Renal pelvis (tissue), 1 donor: ENCODE measurements at regions not wholly inside any gene's neighbourhood (a gene's known extent, or its start where the extent isn't known, plus 50 kb on each side); places are given as distances from the start of the nearest gene placed in this dataset.

ENCODE experiments used
- DNase-seq: peaks from one replicate; pipeline ENCODE4 v3.0.0-alpha.2; 2013

DNA sequence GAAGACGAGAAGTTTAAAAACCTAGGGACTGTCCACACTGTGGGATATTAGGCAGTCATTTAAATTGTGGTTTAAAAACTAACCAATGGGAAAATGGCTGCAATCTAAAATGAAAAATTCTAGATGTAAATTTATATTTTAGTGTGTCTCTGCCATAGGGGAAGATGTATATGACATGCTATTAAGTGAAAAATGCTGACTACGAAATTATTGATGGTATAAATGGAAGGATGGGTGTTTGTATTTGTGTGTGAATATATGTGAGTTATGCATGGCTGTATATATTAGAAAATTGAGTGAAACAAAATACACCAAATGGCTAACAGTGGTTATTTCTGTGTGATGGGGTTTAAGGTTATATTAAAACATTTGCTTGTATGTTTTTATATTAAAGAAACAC is 260.7 kb downstream of the AJAP1 start:
- DNase-seq: no peak

GRCh38 chr1:4908486-4908885 is 254.1 kb downstream of the AJAP1 start:
- DNase-seq: no peak

- DNase-seq: no peak
These were observed 240.2 kb downstream of the AJAP1 start for GRCh38 chr1:4894566-4894965.

GRCh38 chr1:4880626-4881025 is 226.2 kb downstream of the AJAP1 start:
- DNase-seq: peak; percentile 8

DNA sequence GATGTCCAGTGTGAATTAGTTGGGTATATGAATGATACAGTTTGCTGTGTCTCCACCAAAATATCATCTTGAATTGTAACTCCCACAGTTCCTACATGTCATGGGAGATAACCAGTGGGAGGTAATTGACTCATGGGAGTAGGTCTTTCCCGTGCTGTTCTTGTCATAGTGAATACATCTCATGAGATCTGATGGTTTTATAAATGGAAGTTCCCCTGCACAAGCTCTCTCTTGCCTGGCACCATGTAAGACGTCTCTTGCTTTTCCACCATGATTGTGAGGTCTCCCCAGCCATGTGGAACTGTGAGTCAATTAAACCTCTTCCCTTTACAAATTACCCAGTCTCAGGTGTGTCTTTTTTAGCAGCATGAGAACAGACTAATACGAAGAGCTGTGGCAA is 223.0 kb downstream of the AJAP1 start:
- DNase-seq: no peak

DNA sequence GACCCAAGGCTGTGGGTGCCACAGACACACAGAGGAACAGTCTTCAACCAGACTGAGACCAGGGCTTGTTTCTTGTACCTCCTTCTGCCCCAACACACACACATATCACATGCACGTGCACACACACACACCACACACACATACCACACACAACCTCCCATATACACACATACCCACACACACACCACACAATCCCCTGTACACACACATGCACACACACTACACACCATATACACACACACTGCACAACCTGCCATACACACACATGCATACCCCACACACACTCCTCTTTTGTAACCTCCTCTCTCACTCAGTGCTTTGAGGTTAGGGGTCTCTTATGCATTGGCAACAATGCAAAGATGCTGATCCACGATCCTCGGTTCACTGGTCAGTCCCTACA is 217.0 kb downstream of the AJAP1 start:
- no peak for DNase-seq

GRCh38 chr1:4868521-4868920 is 214.1 kb downstream of the AJAP1 start:
- DNase-seq: no peak

DNA sequence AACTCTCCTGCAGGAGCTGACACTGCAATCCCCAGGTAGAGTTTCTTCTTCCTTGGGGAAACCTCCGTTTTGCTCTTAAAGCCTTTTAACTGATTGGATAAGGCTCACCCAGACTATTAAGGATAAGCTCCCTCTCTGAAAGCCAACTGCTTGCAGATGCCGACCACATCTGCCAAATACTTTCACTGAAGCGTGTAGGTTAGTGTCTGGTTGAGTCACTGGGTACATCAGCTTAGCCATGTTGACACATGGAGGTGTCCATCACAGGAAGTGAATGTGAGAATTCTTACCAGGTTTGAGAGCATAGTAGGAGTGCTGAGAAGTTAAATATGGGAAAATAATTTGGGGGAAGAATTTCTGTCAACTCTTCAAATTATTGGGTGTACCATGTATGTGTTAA is 202.0 kb downstream of the AJAP1 start:
- no peak for DNase-seq

GRCh38 chr1:4854367-4854766 is 200.0 kb downstream of the AJAP1 start:
- no peak for DNase-seq

DNA sequence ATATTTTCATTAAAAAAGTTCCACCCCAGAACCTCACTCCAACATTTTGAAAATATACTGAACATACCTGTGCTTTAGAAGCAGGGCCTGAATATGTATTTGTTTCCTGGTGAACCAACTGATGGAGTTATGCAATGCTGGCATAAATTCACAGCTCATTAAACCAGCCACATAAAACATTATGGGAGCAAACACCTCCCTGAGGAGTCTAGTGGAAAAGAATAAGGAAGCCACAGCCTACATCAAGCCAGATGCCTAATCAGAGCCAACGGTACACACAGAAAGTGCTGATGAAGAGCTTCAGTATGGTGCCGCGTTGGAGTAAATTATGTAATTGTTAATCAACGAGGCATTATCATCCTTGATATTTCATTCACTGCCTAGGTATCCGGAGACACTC is 199.5 kb downstream of the AJAP1 start:
- no peak for DNase-seq

DNA sequence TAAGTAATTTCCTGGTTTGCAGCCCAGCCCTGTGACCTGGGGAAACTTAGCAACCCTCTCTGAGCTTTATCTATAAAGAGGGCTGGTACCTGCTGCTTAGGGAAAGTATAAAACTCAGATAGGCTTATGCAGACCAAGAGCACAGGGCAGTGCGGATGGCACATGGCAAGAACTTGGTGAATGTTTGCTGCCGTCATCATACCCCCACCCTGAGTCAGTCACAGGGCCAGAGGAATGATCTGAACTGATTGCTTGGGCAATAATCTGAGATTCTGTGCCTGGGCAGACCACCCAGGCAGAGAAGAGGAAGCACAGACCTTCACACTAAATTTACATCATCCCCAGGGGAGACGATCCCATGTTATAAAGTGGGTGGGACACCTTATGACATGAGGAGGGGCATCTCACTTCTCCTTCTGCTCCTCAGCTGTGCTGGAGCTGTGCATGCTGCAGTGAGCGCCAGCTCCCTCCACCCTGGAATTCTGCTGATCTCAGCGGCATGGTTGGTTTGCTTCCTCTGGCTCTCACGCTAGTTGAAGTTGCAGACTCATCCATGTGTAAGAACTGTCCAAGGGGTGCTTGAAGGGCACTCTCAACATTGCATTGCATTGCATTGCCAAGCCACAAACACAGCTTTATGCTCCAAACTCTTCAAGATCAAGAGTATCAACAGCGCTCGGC is 197.1 kb downstream of the AJAP1 start:
- no peak for DNase-seq

- no peak for DNase-seq
These were observed 194.0 kb downstream of the AJAP1 start for GRCh38 chr1:4848431-4848830.

GRCh38 chr1:4847711-4848110 is 193.3 kb downstream of the AJAP1 start:
- DNase-seq: peak; percentile 9
